Upper lobe of left lung (tissue), 4 donors: ENCODE measurements at regions not wholly inside any gene's neighbourhood (a gene's known extent, or its start where the extent isn't known, plus 50 kb on each side); places are given as distances from the start of the nearest gene placed in this dataset.

Source experiments
- CTCF ChIP-seq, 6 experiments: fragments of 450-650 bp in 4 of 6; fragments of 200-600 bp in 2 of 6; sonication (generic) in 2 of 6; IDR thresholded peaks; one replicate each; pipeline ENCODE4 v1.5.1; 2016 to 2019; ENCODE audit warnings: antibody characterized with exemption in 6 of 6
- POLR2A ChIP-seq, 4 donors: fragments of 450-650 bp; IDR thresholded peaks; one replicate each; pipeline ENCODE4 v1.5.1; 2016 to 2017; ENCODE audit warnings: antibody characterized with exemption in 4 of 4, mild to moderate bottlenecking in 2 of 4

GRCh38 chr4:79176351-79176750, 149.5 kb downstream of the NAA11 start:
- TF ChIP-seq CTCF (IDR thresholded peaks at IDR 0.05) (no peak), POLR2A (IDR thresholded peaks at IDR 0.05) (no peak)
